ENCODE measurements at regions not wholly inside any gene's neighbourhood (a gene's known extent, or its start where the extent isn't known, plus 50 kb on each side); places are given as distances from the start of the nearest gene placed in this dataset.

DNA sequence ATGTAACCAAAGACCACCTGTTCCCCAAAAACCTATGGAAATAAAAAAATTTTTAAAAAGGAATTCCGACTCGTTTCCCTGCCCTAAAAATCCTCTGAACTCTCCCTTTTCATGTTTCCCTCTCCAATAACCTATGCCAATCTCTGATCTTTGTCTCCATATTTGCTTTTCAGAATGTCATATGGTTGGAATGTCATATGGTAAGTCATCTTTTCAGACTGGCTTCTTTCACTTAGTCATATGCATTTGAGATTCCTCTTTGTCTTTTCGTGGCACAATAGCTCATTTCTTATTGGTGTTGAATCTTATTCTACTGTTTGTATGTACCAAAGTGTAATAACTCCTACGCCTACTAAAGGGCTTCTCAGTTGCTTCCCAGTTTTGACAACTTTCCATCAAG, 117.5 kb downstream of the BACH1 start:
- no peak for DNase-seq (ENCODE audit: low read depth)
- TF ChIP-seq, protein P1, sequence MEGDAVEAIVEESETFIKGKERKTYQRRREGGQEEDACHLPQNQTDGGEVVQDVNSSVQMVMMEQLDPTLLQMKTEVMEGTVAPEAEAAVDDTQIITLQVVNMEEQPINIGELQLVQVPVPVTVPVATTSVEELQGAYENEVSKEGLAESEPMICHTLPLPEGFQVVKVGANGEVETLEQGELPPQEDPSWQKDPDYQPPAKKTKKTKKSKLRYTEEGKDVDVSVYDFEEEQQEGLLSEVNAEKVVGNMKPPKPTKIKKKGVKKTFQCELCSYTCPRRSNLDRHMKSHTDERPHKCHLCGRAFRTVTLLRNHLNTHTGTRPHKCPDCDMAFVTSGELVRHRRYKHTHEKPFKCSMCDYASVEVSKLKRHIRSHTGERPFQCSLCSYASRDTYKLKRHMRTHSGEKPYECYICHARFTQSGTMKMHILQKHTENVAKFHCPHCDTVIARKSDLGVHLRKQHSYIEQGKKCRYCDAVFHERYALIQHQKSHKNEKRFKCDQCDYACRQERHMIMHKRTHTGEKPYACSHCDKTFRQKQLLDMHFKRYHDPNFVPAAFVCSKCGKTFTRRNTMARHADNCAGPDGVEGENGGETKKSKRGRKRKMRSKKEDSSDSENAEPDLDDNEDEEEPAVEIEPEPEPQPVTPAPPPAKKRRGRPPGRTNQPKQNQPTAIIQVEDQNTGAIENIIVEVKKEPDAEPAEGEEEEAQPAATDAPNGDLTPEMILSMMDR (conservative IDR thresholded peaks at IDR 0.05; ENCODE audit: low read depth, low read length), result no peak

DNA sequence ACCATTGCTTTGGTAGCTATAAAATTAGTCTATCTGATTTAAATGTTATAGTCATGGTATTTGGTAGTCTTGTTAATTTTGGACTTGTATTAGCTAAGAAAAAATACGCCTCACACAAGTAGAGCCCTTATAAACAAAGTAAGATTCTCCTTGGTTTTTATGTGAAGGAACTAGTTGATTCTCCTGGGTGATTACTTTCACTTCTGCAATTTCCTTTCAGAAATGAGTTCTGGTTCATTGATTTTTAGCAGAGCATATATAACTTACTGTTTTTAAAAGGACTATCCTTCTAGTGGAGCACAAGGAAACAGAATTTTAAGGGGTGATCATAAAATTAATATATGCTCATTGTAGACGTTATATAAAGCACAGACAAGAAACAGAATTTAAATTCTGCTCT, 120.1 kb downstream of the BACH1 start:
- no peak overlapping the region for H3K4me3 ChIP-seq (ENCODE audit: low read depth, low read length)
- TF ChIP-seq, protein P1 (conservative IDR thresholded peaks at IDR 0.05; ENCODE audit: low read depth, low read length), result no peak
- DNase-seq (ENCODE audit: low read depth), result no peak

More for the DNA sequence above, 117.5 kb downstream of the BACH1 start:
- H3K4me3 ChIP-seq (ENCODE audit: low read depth, low read length), result no peak overlapping the region

DNA sequence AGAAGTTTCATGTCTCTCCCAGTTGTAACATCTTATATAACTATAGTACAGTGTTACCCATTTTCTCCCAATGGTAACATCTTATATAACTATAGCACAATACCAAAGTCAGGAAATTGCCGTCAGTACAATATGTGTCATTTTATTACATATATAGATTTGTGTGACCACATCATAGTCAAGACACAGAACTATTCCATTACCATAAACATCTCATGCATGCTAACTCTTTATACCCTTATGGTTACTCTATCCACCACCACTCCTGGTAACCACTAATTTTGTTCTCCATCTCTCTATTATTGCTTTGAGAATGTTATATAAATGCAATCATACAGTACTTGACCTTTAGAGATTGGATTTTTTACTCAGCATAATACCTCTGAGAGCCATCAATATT, 120.7 kb downstream of the BACH1 start:
- TF ChIP-seq, protein P1 (conservative IDR thresholded peaks at IDR 0.05; ENCODE audit: low read depth, low read length), result no peak
- DNase-seq (ENCODE audit: low read depth), result no peak
- H3K4me3 ChIP-seq (ENCODE audit: low read depth, low read length), result no peak overlapping the region

DNA sequence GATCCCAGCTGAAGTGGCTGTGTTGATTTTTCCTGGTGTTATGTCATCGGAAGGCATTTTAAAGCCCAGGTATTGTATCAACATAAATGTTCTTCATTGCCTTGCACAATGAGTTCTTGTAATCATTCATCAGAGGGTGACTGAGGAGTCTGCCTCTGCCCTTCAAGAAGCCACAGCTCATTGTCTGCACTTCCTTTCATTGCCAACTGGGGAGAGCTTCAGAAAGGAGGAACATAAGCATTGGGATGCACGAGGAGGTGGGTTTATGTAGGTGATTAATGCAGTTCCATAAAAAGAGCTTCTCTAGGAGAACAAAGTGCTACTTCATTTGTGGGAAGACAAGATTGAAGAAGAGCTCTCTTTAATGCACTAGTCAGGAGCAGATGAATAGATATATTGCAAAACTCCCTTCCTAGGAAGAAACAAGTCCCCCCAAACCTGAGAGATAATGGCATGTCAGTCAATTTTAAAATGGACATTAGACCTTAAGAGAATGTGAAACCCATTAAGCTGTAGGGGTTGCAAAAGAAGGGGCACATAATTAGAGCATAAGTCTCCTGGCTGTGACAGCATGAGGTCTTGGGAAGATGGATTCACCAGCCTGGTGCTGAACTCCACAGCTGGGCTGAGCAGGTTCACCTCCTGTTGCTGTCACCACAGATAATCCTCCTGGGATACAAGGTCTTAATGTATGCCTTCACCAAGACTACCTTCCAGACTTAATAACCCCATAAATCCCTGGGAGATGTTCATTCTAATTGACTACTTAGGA, 124.6 kb downstream of the BACH1 start:
- H3K4me3 ChIP-seq (ENCODE audit: low read depth, low read length), result no peak overlapping the region
- TF ChIP-seq, protein P1 (conservative IDR thresholded peaks at IDR 0.05; ENCODE audit: low read depth, low read length), result peak; percentile 11
- DNase-seq (ENCODE audit: low read depth), result peak; percentile 54

DNA sequence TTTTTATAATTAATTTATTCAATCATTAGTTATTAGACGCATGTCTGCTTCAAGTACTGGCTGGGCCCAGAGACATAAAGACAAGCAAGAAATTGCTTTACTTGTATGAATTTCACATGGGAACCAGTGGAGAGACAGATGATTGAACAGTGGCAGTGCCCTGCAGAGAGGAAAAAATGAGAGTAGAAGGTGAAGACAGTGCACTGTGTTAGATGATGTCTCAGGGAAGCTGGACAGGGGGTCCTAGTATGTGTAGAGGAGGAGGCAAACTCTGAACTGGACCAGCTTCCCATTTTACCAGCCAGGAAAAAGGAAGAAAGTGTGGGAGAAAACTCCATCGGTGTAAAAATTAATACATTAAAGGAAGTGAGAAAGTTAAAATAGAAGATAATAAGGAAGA, 126.0 kb downstream of the BACH1 start:
- no peak overlapping the region for H3K4me3 ChIP-seq (ENCODE audit: low read depth, low read length)
- DNase-seq (ENCODE audit: low read depth), result no peak
- TF ChIP-seq, protein P1 (conservative IDR thresholded peaks at IDR 0.05; ENCODE audit: low read depth, low read length), result no peak

DNA sequence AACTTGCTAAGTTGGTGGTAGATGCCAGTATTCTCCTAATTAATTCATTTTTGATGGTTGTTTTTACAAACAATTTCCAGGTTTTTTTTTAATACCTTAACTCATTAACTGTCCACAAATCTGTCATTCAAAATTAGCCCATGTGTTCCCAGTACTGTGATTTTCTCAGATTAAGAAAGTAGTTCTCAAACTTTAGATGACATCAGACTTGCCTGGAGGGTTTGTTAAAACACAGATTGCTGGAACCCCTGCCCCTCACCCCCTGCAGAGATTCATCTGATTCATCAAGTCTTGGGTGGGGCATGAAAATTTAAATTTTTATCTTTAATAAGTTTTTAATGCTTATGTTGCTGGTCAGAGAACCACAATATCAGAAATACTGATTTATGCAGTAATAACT, 130.5 kb downstream of the BACH1 start:
- TF ChIP-seq, protein P1 (conservative IDR thresholded peaks at IDR 0.05; ENCODE audit: low read depth, low read length), result no peak
- DNase-seq (ENCODE audit: low read depth), result no peak
- H3K4me3 ChIP-seq (ENCODE audit: low read depth, low read length), result no peak overlapping the region

DNA sequence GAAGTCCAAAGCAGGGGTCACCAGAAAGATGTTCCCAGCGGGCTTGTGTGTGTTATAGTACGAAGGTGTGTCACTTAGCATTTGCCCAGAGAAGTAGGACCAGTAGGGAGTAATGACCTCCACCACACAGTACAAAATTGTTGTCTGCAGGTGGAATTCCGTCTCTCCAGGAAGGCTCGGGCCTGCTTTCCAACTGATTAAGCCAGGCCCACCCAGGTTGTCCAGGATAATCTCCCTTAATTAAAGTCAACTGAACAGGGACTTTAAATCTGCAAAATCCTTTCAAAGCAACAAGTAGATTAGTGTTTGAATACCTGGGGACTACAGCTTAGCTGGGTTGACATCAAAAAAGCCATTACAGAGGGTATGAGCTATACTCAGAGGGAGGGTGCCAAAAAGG, 131.3 kb downstream of the BACH1 start:
- DNase-seq (ENCODE audit: low read depth), result no peak
- no peak overlapping the region for H3K4me3 ChIP-seq (ENCODE audit: low read depth, low read length)
- TF ChIP-seq, protein P1 (conservative IDR thresholded peaks at IDR 0.05; ENCODE audit: low read depth, low read length), result no peak

Measured in epithelial cell of proximal tubule (primary cell).